ENCODE measurements at regions not wholly inside any gene's neighbourhood (a gene's known extent, or its start where the extent isn't known, plus 50 kb on each side); places are given as distances from the start of the nearest gene placed in this dataset.
"Not testable (repeated sequence)": the region's sequence is repeated elsewhere in the genome, so short reads cannot be mapped to it uniquely, and the experiment has no call there.

DNA sequence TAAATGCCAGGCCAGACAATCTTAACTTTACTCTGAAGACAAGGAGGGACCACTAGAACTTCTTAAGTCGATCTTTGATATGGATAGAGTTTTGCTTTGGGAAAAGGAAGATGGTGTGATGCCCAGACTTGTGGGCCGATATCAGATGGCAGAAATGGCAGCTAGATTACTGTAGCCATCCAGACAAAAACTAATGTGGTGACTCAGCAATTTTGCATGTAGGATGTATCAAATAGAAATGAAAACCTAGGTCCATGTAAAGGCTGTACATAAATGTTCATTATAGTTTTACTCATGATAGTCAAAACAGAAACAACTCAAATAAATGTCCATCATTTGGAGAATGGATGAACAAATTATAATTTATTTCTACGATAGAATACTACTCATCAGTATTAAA, 121.5 kb downstream of the APIP start:
- no peak for DNase-seq (ENCODE audit: low spot score)

DNA sequence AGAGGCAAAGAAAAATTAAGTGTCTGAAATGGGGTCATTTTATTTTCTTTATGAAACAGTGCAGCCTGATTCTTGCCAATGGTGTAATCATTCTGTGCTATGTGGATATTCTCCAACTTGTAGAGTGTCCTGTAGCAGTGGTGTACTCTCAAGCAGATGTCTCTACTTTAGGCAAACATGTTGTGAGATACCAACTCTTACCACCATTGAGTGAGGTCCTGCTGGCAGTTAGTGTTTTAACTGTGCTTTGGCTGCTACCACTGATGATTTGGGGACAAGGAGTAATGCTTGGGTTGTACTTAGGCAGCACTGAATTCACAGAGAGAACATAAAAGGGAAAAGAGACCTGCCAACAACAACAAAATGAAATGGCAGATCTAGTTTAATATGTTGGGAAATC, 122.5 kb downstream of the APIP start:
- no peak for DNase-seq (ENCODE audit: low spot score)

DNA sequence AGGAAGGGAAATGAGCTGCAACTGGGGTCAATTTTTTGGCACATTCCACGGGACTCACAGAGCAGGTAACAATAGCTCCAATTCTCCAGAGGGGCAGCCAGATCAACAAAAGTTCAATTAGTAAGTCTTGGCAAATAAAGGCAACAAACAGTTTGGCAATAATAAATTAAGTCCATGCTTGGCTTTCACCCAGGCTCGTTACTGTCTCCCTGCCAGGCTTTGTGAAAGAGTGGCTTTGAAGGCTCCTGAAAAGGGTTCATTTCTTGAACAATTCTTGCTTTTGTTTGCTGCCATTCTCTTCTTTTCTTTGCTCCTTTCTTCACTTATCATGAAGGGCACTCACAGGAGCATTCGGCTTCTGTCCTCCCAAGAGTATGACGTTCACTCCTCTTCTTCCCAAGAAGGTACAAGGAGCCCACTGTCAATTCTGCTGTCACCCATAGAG, 123.3 kb downstream of the APIP start:
- no peak for DNase-seq (ENCODE audit: low spot score)

DNA sequence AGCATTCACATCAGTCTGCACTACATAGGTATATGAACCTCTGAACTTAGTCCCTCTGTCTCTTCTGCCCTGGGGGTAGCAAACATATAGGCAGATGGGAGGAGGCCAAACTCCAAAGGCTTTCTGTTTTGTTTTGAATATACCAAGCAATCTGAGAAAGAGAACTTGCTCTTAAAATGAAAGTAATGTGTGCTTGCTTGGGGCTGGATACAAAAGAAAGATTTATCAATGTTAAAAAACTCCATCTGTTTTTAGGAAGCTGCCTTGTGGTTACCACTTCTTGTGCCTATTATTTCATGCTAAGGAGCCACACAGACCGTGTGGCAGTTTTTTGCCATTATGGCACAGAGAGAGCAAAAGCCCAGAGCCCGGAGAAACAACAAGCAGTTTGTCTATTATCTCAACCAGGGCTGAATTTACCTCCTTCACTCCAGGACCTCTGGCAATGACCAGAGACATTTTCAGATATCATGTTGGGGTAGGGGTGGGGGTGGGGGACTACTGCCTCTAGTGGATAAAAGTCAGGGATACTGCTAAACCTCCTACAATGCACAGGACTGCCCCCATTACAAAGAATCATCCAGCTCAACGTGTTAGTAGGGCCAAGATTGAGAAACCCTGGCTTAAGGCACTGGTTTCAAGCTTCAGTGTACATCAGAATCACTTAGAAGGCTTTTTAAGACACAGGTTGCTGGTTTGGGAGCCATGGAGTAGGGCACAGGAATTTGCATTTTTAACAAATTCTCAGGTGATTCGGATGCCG, 124.2 kb downstream of the APIP start:
- no peak for DNase-seq (ENCODE audit: low spot score)

DNA sequence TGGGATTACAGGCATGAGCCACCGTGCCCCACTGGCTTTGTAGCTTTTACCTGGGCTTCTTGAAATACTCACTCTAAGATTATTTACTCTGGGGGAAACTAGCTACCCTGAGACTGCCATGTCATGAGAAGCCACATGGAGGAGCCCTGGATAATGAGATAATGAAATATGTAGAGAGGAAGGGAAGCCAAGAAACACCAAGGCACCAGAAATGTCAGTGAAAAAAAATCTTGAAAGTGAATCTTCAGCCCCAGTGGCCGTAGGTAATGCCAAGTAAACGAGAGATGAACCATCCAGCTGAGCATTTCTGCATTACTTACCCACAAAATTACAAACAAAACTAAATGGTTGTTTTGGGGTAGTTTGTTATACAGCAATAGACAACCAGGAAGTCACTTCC, 125.6 kb downstream of the APIP start:
- DNase-seq (ENCODE audit: low spot score): no peak

DNA sequence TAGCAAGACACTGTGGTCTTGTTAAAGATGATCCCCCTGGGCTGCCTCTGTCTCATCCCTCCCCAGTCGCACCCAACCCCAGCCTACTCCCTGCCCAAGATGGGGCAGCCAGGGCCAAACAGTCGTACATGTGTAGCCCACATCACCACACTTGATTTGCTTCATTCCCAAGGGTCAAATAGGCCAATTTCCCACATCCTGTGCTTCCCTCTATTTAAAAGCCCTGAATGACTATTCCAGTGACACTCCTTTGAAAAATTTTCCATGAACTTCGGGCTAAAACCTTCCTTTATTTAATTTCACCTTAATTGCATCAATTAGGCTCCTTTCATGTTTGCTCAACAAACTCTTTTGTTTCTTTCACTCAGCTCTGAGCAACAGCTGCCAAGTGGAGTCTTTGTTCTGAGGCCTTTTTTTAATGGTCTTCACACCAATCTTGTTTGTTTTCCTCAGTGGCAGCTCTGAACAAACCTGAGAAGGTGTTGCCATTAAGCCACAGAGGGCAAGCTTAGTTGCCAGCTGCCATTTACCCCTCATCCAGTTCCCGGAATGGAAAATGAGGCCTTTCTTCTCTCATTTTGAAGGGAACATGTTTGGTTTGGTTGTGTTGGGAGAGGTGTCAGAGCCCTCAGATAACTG, 126.9 kb downstream of the APIP start:
- DNase-seq (ENCODE audit: low spot score): no peak

DNA sequence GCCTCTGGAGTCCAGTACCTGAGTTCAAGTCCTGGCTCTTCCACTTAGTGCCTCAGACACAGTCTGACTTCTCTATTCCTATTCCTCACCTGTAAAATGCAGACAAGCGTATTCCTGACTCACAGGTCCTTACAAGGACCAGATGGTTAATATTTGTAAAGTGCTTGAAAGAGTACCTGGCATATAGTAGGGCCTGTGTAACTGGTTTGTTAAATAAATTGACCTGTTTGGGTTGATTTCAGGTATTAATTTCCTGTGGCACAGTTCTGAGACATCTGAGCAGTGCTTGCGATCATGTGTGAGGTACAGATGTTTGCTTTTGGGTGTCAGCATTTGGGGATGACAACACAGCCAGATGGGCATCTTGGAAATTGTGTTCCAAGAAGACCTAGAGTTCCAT, 127.5 kb downstream of the APIP start:
- DNase-seq (ENCODE audit: low spot score): no peak

DNA sequence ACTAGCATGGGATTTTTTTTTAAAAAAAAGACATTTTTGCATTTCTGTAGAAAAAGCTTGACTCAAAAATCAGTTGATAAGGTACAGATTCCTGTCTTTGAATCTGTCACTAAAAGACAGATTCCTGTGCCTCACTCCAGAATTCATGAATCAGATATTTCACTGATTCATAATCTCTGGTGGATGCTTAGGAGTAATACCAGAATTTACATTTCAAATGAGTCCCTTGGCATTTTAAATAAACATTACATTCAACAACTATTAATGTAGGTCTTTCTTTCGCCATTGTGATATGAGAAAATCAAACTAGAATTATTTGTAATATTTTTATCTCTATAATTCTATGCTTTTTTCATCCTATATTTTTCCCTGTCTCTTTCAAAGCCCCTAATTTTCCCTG, 128.3 kb downstream of the APIP start:
- DNase-seq (ENCODE audit: low spot score): no peak

DNA sequence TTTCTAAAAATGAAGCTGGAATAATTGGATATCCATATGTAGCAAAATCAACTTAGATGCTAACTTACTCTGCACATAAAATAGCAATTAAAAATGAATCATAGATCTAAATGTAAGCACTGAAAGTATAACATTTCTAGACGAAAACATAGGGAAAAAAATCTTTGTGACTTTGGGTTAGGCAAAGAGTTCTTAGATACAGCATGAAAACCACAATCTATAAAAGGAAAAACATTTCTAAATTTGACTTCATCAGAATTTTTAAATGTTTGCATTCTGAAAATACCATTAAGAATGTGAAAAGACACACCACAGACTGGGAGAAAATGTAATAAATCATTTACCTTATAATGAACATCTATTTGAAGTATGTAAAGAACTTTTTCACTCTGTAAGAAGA, 128.8 kb downstream of the APIP start:
- no peak for DNase-seq (ENCODE audit: low spot score)

DNA sequence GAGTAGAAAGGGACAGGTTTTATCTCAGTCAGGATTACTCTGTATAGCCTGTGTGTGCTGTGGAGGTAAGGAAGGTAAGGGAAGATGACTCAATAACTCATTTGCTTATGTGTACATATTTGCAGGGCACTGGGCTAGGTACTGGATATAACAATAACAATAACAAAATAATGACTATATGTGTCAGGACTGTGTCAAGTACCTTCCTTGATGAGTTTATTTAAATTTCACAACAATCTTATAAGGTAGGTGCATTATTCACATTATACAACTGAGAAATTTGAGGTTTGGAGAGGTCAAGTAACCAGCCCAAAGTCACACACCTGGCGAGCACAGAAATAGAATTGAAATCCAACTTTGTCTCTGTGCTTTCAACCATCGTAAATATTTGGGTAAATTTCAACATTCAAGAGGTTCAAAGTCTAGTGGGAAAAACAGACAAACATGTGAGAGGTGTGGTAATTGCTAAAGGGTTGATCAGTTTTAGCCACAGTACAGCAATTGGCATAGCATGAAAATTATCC, 131.8 kb downstream of the APIP start:
- no peak for DNase-seq (ENCODE audit: low spot score)

DNA sequence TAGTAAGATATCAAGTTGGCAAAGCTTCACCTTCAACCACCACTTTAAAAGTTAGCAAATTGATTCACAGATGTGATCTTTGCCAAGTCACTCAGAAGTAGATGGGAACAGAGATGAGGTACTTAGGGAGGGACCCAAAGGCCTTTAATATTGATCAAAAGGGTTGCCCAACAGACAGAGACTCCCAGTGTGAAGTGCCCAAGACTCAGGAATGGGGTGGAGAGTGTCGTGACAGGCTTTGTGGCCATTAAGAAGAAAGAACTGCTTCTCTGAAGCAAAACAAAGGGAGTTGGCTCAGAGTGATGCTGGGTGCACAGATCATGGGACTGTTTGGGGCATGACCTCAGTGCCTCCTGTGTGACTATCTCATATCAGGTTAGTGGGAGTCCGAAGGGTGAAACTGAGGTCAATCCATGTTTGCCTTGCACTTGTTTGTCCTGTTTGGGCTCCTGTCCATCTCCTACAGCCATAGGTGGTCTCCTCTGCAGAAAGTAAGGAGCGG, 132.3 kb downstream of the APIP start:
- no peak for DNase-seq (ENCODE audit: low spot score)

DNA sequence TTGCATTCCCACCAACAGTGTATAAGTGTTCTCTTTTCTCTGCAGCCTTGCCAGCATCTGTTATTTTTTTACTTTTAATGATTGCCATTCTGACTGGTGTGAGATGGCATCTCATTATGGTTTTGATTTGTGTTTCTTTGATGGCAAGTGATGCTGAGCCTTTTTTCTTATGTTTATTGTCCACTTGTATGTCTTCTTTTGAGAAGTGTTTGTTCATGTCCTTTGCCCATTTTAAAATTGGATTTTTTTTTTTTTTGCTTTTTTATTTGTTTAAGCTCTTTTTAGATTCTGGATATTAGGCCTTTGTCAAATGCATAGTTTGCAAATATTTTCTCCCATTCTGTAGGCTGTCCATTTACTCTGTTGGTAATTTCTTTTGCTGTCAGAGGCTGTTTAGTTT, 134.4 kb downstream of the APIP start:
- not testable (repeated sequence) for DNase-seq (ENCODE audit: low spot score)

DNA sequence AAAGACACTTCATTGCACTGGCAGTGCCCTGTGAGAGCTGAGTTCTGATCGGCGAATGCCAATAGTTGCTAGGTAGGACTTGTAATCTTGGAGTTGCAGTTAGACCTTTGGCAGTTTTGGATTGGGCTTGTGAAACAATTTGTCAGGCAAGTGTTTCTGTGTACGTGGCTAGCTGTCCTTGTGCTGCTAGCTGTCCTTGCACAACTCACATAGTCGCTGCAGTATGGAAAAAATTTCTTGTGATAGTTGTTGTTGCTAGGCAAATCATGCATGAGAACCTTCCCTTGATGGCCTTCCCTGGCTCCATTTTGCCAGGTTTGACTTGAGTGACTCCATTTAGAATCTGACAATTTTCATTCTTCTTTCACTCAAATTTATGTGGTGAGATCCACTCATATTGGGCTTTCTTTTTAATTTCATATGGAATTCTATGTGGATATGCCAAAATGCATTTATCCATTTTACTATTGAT, 140.7 kb downstream of the APIP start:
- DNase-seq (ENCODE audit: low spot score): no peak

DNA sequence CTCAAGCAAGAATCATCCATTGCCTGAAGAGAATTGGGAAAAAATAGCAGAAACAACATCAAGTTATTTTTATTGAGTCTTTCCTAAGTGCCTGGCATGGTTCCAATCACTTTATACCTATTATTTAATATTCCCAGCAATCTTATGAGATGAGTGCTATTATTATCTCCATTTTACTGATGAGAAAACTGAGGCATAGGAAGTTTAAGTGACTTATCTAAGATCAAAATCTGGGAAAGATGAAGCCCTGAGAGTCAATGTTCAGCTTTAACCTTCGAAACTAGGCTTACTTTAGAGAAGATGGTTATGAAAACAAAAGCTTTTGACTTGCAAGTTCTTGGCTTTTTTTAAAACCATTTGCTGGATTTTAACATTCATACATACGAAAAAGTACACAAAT, 141.6 kb downstream of the APIP start:
- no peak for DNase-seq (ENCODE audit: low spot score)

DNA sequence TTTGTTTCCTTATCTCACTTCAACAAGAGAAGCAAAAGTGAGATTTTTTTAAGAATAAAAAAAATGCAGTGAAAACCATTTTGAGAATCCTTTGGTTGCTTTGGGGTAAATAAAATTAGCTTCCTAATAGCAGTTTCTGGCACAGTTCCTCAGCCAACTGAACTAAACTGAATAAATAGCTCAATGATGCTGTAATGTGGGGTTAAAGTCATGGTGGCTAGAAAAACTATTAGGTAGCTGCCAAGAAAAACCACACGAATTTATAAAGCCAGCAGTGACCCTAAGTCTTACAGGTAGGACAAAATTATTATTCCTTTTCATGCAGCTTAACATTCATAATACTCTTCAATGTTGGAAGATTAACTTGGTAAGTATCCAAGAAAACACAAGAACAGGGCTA, 142.4 kb downstream of the APIP start:
- peak; percentile 27 for DNase-seq (ENCODE audit: low spot score)

DNA sequence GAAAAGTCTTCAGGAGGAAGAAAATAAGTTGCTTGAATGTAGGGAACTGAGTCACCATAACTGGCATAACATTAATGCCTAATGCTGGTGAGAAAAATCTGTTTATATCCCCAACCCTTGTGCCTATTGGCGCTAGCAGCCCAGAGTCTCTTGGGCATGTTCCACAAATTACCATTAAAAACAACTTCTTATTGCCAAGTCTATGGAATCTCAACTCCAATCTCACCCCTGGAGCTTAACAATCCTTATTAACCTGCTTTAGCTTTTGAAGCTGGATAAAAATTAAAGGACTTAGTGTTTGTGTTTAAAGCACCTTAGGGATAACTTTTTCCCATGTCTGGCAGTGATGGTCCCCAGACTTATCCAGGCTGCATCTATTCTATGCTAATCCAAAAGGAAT, 143.0 kb downstream of the APIP start:
- DNase-seq (ENCODE audit: low spot score): no peak

DNA sequence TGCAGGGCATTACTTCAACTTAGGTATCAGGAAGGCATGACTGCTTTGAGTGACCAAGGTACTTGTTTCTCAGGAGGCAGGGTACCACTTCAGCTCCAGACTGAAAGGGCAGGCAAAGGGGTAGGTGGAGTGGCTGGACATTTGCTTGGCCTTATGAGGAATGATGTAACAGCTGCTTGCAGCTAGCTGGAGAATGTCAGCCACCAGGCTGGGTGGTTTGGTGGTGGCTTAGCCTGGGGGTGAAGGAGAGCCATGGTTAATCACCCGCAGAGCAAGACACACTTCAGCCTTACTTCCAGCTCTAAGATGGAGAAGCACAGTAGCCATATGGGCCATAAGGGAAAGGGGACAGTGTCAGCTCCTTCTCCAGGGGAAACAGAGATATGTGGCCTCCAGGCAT, 146.1 kb downstream of the APIP start:
- DNase-seq (ENCODE audit: low spot score): no peak

DNA sequence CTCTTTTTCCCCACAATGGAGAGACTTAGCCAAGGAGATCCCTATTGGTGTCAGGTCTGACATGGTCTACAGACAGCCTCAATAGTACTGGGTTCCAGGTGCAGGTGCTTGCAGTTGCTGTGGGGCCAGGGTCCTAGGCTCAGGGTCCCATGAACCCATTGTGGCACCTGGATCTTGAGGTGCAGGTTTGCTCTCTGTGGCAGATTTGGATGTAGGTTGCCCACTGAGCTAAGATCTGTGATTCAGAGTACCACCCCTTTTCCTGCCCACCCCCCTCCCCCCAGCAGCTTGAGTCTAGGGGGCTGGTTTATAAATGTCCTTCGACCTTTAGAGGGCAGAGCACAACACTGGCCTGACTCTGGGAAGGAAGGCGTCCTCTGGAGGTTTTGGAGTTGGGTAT, 147.0 kb downstream of the APIP start:
- DNase-seq (ENCODE audit: low spot score): no peak

DNA sequence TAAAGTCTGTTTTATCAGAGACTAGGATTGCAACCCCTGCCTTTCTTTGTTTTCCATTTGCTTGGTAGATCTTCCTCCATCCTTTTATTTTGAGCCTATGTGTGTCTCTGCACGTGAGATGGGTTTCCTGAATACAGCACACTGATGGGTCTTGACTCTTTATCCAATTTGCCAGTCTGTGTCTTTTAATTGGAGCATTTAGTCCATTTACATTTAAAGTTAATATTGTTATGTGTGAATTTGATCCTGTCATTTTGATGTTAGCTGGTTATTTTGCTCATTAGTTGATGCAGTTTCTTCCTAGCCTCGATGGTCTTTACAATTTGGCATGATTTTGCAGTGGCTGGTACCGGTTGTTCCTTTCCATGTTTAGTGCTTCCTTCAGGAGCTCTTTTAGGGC, 141.7 kb downstream of the EHF start:
- DNase-seq (ENCODE audit: low spot score): not testable (repeated sequence)

DNA sequence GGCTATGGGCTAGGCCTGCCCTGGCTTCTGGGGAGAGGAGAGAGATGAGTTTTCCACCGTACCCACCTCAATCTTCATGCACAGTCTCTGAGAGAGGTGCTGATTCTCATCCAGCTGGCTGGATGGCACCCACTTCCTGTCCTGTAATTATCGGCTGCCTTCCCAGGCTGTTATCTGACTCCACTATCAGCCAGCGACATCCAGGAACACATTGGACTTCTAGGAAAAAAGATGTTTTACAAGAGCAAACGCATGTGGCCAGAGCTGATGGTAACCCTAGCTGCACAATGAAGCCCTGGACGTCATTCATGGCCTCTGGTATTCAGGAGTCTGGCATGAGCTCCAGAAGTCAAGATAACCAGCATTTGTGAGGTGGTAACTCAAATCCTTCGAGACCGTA, 137.4 kb downstream of the EHF start:
- no peak for DNase-seq (ENCODE audit: low spot score)

DNA sequence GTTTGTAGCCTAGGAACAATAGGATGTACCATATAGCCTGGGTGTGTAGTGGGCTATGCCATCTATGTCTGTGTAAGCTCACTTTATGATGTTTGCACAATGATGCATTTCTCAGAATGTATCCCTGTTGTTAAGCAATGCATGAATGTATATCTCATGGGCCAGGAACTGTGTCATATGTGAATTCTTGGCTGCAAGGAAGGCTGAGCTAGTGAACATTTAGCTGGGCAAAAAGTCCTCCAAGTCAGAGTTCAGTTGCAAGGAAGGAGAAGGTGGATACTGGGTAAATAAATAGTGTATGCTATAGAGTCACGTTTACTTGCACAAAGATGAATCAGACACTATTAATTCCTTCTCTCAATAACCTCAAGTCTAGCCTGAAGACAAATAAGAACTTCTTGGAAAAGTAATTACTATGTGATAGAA, 136.1 kb downstream of the EHF start:
- DNase-seq (ENCODE audit: low spot score): no peak

DNA sequence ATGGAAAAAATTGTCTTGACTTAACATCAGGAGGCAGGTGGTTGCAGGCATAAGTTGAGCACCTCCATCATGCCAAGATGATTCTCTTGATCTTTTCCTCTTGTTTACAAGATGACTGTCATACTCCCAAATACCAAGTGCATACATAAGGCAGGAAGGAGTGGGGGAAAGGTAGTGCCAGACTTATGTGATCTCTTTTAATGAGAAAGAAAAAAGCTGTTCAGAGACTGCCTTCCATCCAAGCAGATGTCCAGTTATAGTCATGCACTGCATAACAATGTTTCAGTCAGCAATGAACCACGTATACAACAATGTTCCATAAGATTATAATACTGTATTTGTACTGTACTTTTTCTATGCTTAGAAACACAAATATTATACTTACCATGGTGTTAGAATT, 135.7 kb downstream of the EHF start:
- DNase-seq (ENCODE audit: low spot score): no peak

DNA sequence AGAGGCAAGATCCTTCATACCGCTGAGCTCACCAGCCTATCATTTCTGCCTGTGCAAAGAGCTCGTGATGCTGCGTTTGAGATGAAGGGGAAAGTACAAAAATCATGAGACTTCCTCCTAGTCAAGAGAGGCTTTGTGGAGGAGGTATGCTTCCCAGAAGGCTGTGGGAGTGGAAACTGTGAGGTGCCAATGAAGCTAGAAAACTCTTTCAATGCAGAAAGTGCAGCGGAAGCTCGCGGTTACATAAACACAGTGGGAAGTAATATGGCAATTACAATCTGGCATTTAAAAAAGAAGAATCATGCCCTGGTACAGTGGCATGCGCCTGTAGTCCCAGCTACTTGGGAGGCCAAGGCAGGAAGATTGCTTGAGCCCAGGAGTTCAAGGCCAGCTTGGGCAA, 134.8 kb downstream of the EHF start:
- DNase-seq (ENCODE audit: low spot score): no peak

All from A172 (cell line).